GM21723 (cell line): ENCODE measurements at regions not wholly inside any gene's neighbourhood (a gene's known extent, or its start where the extent isn't known, plus 50 kb on each side); places are given as distances from the start of the nearest gene placed in this dataset.
"Not testable (repeated sequence)": the region's sequence is repeated elsewhere in the genome, so short reads cannot be mapped to it uniquely, and the experiment has no call there.

Experiments used
- ATAC-seq: cut with Tn5 transposase; IDR thresholded peaks from one replicate; pipeline ENCODE4 v1.9.1; 2021; ENCODE audit warnings: mild to moderate bottlenecking, moderate library complexity; ENCODE audit not compliant: unreplicated experiment

GRCh38 chr18:29753379-29753778 lies 1289.2 kb downstream of the DSC3 start:
- no peak for ATAC-seq

GRCh38 chr18:29749704-29750103 lies 1292.8 kb downstream of the DSC3 start:
- ATAC-seq = no peak

GRCh38 chr18:29741461-29741860 lies 1301.1 kb downstream of the DSC3 start:
- no peak for ATAC-seq

GRCh38 chr18:29737620-29738019 lies 1304.9 kb downstream of the DSC3 start:
- ATAC-seq = no peak

- no peak for ATAC-seq
Observed at GRCh38 chr18:29737190-29737589, 1305.4 kb downstream of the DSC3 start.

- ATAC-seq = no peak
Observed at GRCh38 chr18:29730073-29730472, 1312.5 kb downstream of the DSC3 start.

- no peak for ATAC-seq
Observed at GRCh38 chr18:29726646-29727045, 1315.9 kb downstream of the DSC3 start.

GRCh38 chr18:29723486-29723885 lies 1319.1 kb downstream of the DSC3 start:
- ATAC-seq = not testable (repeated sequence)

- not testable (repeated sequence) for ATAC-seq
Observed at GRCh38 chr18:29715960-29716359, 1326.6 kb downstream of the DSC3 start.

GRCh38 chr18:29712785-29713184 lies 1329.8 kb downstream of the DSC3 start:
- ATAC-seq = no peak

GRCh38 chr18:29711932-29712331 lies 1330.6 kb downstream of the DSC3 start:
- ATAC-seq = no peak

- ATAC-seq = no peak
Observed at GRCh38 chr18:29693334-29693733, 1349.2 kb downstream of the DSC3 start.

GRCh38 chr18:29681578-29681977 lies 1361.0 kb downstream of the DSC3 start:
- ATAC-seq = no peak

GRCh38 chr18:29664278-29665036 lies 1378.1 kb downstream of the DSC3 start:
- ATAC-seq = no peak

GRCh38 chr18:29661924-29662323 lies 1380.6 kb downstream of the DSC3 start:
- ATAC-seq = no peak

- ATAC-seq = no peak
Observed at GRCh38 chr18:29660777-29661176, 1381.8 kb downstream of the DSC3 start.

- no peak for ATAC-seq
Observed at GRCh38 chr18:29653671-29654215, 1388.8 kb downstream of the DSC3 start.

- ATAC-seq = no peak
Observed at GRCh38 chr18:29652797-29653196, 1389.7 kb downstream of the DSC3 start.

- no peak for ATAC-seq
Observed at GRCh38 chr18:29651122-29651680, 1391.3 kb downstream of the DSC3 start.

- no peak for ATAC-seq
Observed at GRCh38 chr18:29648891-29649290, 1393.7 kb downstream of the DSC3 start.

GRCh38 chr18:29647700-29648099 lies 1394.8 kb downstream of the DSC3 start:
- no peak for ATAC-seq

GRCh38 chr18:29644276-29644675 lies 1398.3 kb downstream of the DSC3 start:
- ATAC-seq = no peak
